Endodermal cell (in vitro differentiated cells): ENCODE measurements at regions not wholly inside any gene's neighbourhood (a gene's known extent, or its start where the extent isn't known, plus 50 kb on each side); places are given as distances from the start of the nearest gene placed in this dataset.

Source experiments
- DNase-seq: peaks from one replicate; pipeline ENCODE4 v3.0.0-alpha.2; 2017
- H3K27ac ChIP-seq: 2 replicates; pipeline ENCODE4 v1.5.1; 2013; ENCODE audit warnings: mild to moderate bottlenecking, low read depth, low read length, moderate library complexity
- H3K27me3 ChIP-seq: 2 replicates; pipeline ENCODE4 v1.6.1; 2013; ENCODE audit warnings: mild to moderate bottlenecking, low read length, moderate library complexity; ENCODE audit not compliant: insufficient read depth, control insufficient read depth, poor library complexity, severe bottlenecking
- H3K36me3 ChIP-seq: 2 replicates; pipeline ENCODE4 v1.7.0; 2013; ENCODE audit warnings: mild to moderate bottlenecking, low read length, moderate library complexity; ENCODE audit not compliant: control insufficient read depth, insufficient read depth
- H3K4me1 ChIP-seq: one replicate; pipeline ENCODE4 v1.7.0; 2013; ENCODE audit warnings: low read length; ENCODE audit not compliant: control insufficient read depth, insufficient read depth
- H3K4me3 ChIP-seq: 2 replicates; pipeline ENCODE4 v1.5.1; 2013; ENCODE audit warnings: mild to moderate bottlenecking, low read length, moderate library complexity
- H3K9ac ChIP-seq: 2 replicates; pipeline ENCODE4 v1.6.1; 2013; ENCODE audit warnings: mild to moderate bottlenecking, low read length, moderate library complexity; ENCODE audit not compliant: poor library complexity, severe bottlenecking; ENCODE audit errors: extremely low read depth
- H3K9me3 ChIP-seq: 2 replicates; pipeline ENCODE4 v1.6.1; 2013; ENCODE audit warnings: mild to moderate bottlenecking, low read length, moderate library complexity; ENCODE audit not compliant: control insufficient read depth
- H3K27ac Mint-ChIP-seq: 2 replicates; pipeline ENCODE4 v1.8.0; 2020; ENCODE audit warnings: mixed read lengths
- H3K27me3 Mint-ChIP-seq: 2 replicates; pipeline ENCODE4 v1.8.0; 2021; ENCODE audit warnings: mild to moderate bottlenecking, mixed read lengths; ENCODE audit not compliant: insufficient read depth
- H3K36me3 Mint-ChIP-seq: 2 replicates; pipeline ENCODE4 v1.8.0; 2020; ENCODE audit warnings: low read depth, mixed read lengths
- H3K4me1 Mint-ChIP-seq: 2 replicates; pipeline ENCODE4 v1.8.0; 2020; ENCODE audit warnings: mixed read lengths
- H3K4me3 Mint-ChIP-seq: 2 replicates; pipeline ENCODE4 v1.8.0; 2020; ENCODE audit warnings: mild to moderate bottlenecking, moderate library complexity, mixed read lengths
- H3K9me3 Mint-ChIP-seq: 2 replicates; pipeline ENCODE4 v1.8.0; 2020; ENCODE audit warnings: mild to moderate bottlenecking, mixed read lengths
- WGBS, 2 experiments: methylation state at CpG; one replicate each; pipeline versions ENCODE4 v1.1.5 to v1.1.7; 2013; ENCODE audit warnings: missing lambda C conversion rate in 2 of 2, mixed read lengths in 1 of 2; ENCODE audit not compliant: insufficient coverage in 1 of 2, insufficient read length in 1 of 2; 5-methylcytosine and 5-hydroxymethylcytosine counted together
- TF ChIP-seq, protein P1 (sequence below): fragments of 200-600 bp; sonication (generic); conservative IDR thresholded peaks from 2 replicates; pipeline ENCODE4 v1.5.0; 2021; ENCODE audit warnings: antibody characterized with exemption, mild to moderate bottlenecking

DNA sequence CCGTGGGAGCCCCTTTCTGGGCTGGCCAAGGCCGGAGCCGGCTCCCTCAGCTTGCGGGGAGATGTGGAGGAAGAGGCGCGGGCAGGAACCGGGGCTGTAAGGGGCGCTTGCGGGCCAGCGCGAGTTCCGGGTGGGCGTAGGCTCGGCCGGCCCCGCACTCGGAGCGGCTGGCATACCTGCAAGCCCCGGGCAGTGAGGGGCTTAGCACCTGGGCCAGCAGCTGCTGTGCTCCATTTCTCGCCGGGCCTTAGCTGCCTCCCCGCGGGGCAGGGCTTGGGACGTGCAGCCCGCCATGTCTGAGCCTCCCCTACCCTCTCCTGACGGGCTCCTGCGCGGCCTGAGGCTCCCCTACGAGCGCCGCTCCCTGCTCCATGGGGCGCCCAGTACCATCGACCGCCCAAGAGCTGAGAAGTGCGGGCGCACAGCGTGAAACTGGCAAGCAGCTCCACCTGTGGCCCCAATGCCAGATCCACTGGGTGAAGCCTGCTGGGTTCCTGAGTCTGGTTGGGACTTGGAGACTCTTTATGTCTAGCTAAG lies 82.8 kb upstream of the E2F3 start:
- H3K27ac Mint-ChIP-seq = no peak overlapping the region
- WGBS, 2 experiments = 95% methylated on average over 8 to 37 of the region's 37 CpGs

DNA sequence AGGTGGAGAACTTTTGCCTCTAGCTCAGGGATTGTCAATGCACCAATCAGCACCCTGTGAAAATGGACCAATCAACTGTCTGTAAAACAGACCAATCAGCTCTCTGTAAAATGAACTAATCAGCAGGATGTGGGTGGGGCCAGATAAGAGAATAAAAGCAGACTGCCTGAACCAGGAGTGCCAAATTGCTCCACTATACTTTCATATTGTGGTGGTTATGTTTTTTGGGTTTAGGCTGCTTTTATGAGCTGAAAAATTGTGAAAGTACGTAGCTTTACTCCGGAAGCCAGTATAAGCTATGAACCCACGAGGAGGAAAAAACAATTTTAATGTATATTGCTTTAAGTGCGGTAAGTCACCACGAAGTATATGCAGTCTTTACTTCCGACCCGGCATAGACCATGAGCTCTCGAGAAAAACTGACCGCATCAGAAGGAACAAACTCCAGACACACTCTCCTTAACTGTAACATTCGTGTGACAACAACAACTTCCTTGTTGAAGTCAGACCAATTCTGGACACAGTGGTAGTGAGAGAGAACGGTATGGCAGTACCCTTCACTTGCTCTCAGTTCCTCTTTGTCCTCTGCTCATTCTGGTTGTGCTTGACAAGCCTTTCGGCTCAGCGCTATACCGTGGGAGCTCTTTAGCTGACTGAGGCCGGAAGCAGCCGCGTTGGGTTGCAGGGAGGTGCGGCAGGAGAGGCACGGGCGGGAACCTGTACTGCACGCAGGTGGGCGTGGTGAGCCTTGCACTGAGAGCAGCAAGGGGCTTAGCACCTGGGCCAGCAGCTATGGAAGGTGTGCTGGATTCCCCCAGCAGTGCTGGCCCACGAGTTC lies 81.9 kb upstream of the E2F3 start:
- TF ChIP-seq, protein P1, sequence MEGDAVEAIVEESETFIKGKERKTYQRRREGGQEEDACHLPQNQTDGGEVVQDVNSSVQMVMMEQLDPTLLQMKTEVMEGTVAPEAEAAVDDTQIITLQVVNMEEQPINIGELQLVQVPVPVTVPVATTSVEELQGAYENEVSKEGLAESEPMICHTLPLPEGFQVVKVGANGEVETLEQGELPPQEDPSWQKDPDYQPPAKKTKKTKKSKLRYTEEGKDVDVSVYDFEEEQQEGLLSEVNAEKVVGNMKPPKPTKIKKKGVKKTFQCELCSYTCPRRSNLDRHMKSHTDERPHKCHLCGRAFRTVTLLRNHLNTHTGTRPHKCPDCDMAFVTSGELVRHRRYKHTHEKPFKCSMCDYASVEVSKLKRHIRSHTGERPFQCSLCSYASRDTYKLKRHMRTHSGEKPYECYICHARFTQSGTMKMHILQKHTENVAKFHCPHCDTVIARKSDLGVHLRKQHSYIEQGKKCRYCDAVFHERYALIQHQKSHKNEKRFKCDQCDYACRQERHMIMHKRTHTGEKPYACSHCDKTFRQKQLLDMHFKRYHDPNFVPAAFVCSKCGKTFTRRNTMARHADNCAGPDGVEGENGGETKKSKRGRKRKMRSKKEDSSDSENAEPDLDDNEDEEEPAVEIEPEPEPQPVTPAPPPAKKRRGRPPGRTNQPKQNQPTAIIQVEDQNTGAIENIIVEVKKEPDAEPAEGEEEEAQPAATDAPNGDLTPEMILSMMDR = no peak
- WGBS, 2 experiments = 95 to 98% methylated on average over 21 to 23 of the region's 23 CpGs
- DNase-seq = no peak
- no peak overlapping the region for H3K4me3 ChIP-seq
- peaks cover 7% of the 10 kb centered on the region for H3K4me1 ChIP-seq
- no peaks in the 10 kb centered on the region for H3K9me3 ChIP-seq
- H3K27me3 ChIP-seq = no peaks in the 10 kb centered on the region
- no peak overlapping the region for H3K27ac ChIP-seq
- H3K27me3 Mint-ChIP-seq = no peaks in the 10 kb centered on the region
- no peaks in the 10 kb centered on the region for H3K36me3 Mint-ChIP-seq
- no peak overlapping the region for H3K4me3 Mint-ChIP-seq
- peaks cover 16% of the 10 kb centered on the region for H3K9me3 Mint-ChIP-seq
- H3K4me1 Mint-ChIP-seq = peaks cover 7% of the 10 kb centered on the region
- H3K27ac Mint-ChIP-seq = no peak overlapping the region
- H3K36me3 ChIP-seq = no peaks in the 10 kb centered on the region
- no peak overlapping the region for H3K9ac ChIP-seq

More for the DNA sequence above, 82.8 kb upstream of the E2F3 start:
- Histone ChIP-seq H3K27me3 (no peaks in the 10 kb centered on the region), H3K9ac (no peak overlapping the region), H3K4me3 (no peak overlapping the region), H3K9me3 (no peaks in the 10 kb centered on the region), H3K4me1 (peaks cover 9% of the 10 kb centered on the region), H3K27ac (no peak overlapping the region), H3K36me3 (no peaks in the 10 kb centered on the region)
- DNase-seq = no peak
- TF ChIP-seq, protein P1 = no peak
- Mint-ChIP-seq H3K4me3 (no peak overlapping the region), H3K9me3 (peaks cover 16% of the 10 kb centered on the region), H3K27me3 (no peaks in the 10 kb centered on the region), H3K4me1 (peaks cover 11% of the 10 kb centered on the region), H3K36me3 (no peaks in the 10 kb centered on the region)

DNA sequence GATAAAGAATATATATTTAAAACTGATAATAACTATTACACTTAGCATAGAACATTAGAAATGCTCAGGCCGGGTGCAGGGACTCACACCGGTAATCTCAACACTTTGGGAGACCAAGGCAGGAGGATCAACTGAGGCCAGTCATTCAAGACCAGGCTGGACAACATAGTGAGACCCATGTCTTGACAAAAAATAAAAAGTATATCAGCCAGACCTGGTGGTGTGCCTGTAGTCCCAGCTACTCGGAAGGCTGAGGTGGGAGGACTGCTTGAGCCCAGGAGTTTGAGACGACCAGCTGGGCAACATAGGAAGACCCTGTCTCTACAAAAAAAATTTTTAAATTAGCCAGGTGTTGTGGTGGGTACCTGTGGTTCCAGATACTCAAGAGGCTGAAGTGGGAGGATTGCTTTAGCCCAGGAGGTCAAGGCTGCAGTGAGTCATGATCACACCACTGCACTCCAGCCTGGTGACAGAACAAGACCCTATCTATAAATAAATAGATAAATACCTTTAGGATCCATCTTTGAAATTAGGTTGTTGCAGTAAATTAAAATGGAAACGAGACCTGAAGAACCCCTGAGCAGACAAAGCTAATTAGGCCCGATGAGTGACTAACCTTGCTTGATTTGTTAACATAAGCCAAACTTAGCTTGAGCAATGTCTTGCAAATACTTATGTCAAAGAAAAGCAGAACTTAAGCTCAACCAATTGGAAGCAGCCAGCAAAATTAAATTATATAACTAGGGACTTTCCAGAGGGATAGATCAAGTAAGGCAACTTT lies 75.8 kb upstream of the E2F3 start:
- H3K4me3 ChIP-seq = no peak overlapping the region
- Mint-ChIP-seq H3K4me3 (no peak overlapping the region), H3K27me3 (peaks cover 8% of the 10 kb centered on the region), H3K4me1 (peaks cover 9% of the 10 kb centered on the region), H3K36me3 (no peaks in the 10 kb centered on the region), H3K27ac (no peak overlapping the region), H3K9me3 (no peaks in the 10 kb centered on the region)
- no peaks in the 10 kb centered on the region for H3K27me3 ChIP-seq
- no peak overlapping the region for H3K27ac ChIP-seq
- peaks cover 8% of the 10 kb centered on the region for H3K4me1 ChIP-seq
- TF ChIP-seq, protein P1 = no peak
- H3K9ac ChIP-seq = no peak overlapping the region
- 94% methylated on average over 5 to 6 of the region's 6 CpGs for WGBS, 2 experiments
- no peaks in the 10 kb centered on the region for H3K36me3 ChIP-seq
- no peak for DNase-seq
- no peaks in the 10 kb centered on the region for H3K9me3 ChIP-seq
